ENCODE measurements at regions not wholly inside any gene's neighbourhood (a gene's known extent, or its start where the extent isn't known, plus 50 kb on each side); places are given as distances from the start of the nearest gene placed in this dataset.
A peak's percentile ranks its signal among the peaks of the same experiment; 100 is the strongest.
"Not testable (repeated sequence)": the region's sequence is repeated elsewhere in the genome, so short reads cannot be mapped to it uniquely, and the experiment has no call there.

GRCh38 chr9:39463696-39464095 lies 108.2 kb downstream of the SPATA31A1 start:
- H3K4me3 ChIP-seq = peak overlapping the region; percentile 72

GRCh38 chr9:39464122-39464777 lies 108.8 kb downstream of the SPATA31A1 start:
- H3K9me3 ChIP-seq (replicated peaks; ENCODE audit: control insufficient read depth, insufficient read depth, low read length); H3K36me3 ChIP-seq (ENCODE audit: control insufficient read depth in 2 of 2, insufficient read depth in 2 of 2, low read length in 1 of 2); SMC1A ChIA-PET (ENCODE audit: uncharacterized antibody, unreplicated experiment); H4K20me1 ChIP-seq (ENCODE audit: control insufficient read depth, insufficient read depth); CTCF ChIA-PET; in situ Hi-C loops (cut with MboI); FAIRE-seq; H3K4me1 ChIP-seq (ENCODE audit: control insufficient read depth, insufficient read depth, low read length); intact Hi-C loops (cut with micrococcal nuclease; ENCODE audit: unreplicated experiment); RAD21 ChIA-PET (ENCODE audit: unreplicated experiment); H3K27me3 ChIP-seq (replicated peaks in 1 of 2; ENCODE audit: control insufficient read depth in 2 of 2, insufficient read depth in 2 of 2, low read length in 1 of 2); H3K27ac ChIP-seq (ENCODE audit: control insufficient read depth, insufficient read depth); POLR2A ChIA-PET; H3K79me2 ChIP-seq (ENCODE audit: control insufficient read depth, insufficient read depth, low read length): not testable (repeated sequence)
- ATAC-seq (peak; percentile 100), DNase-seq (ENCODE audit: low read depth, low spot score) (peak; percentile 71)
- peak overlapping the region; percentile 86 for H2AFZ ChIP-seq (ENCODE audit: control insufficient read depth, low read depth, low read length)
- H3K4me2 ChIP-seq (ENCODE audit: control insufficient read depth, insufficient read depth) = peak overlapping the region; percentile 60; the same call in 1 of the 2 replicates
- peak overlapping the region; percentile 62 for H3K9ac ChIP-seq (ENCODE audit: control insufficient read depth, insufficient read depth, low read length)
- 2% methylated on average over 43 of the region's 46 CpGs for WGBS (ENCODE audit: insufficient coverage, insufficient replicate concordance, low lambda C conversion rate, missing lambda C conversion rate)
- H3K4me3 ChIP-seq = peak overlapping the region; percentile 72
- BruUV-seq (replicated peaks) = TSS peak; percentile 92
- peak; percentile 64 for TF ChIP-seq CREM (IDR thresholded peaks at IDR 0.05; ENCODE audit: low read depth)
- TF ChIP-seq ZBTB40 (IDR thresholded peaks at IDR 0.05; ENCODE audit: borderline replicate concordance) = peak; percentile 68; the same call in 1 of the 2 replicates
- TF ChIP-seq SIX5 (IDR thresholded peaks at IDR 0.05; ENCODE audit: low read depth, low read length, severe bottlenecking) = peak; percentile 69
- TF ChIP-seq GABPA (IDR thresholded peaks at IDR 0.05; ENCODE audit: low read depth) = peak; percentile 67
- peak; percentile 72 for TF ChIP-seq IKZF1 (conservative IDR thresholded peaks at IDR 0.05)
- TF ChIP-seq ATF7 (IDR thresholded peaks at IDR 0.05; ENCODE audit: low read depth) = 0 out of 2 replicates have a peak, but pooled peaks have one; percentile 10
- TF ChIP-seq ZNF384 (IDR thresholded peaks at IDR 0.05; ENCODE audit: borderline replicate concordance, low read depth, low read length) = peak; percentile 35; the same call in 1 of the 2 replicates
- peak; percentile 37 for TF ChIP-seq KLF5 (IDR thresholded peaks at IDR 0.05; ENCODE audit: partially characterized antibody)
- TF ChIP-seq NRF1 (conservative IDR thresholded peaks at IDR 0.05; ENCODE audit: low read depth, low read length) = peak; percentile 41; the same call in 1 of the 2 replicates
- peak; percentile 78 for TF ChIP-seq HCFC1 (IDR thresholded peaks at IDR 0.05; ENCODE audit: low read length)
- 0 out of 2 replicates have a peak, but pooled peaks have one; percentile 12 for TF ChIP-seq EED (IDR thresholded peaks at IDR 0.05; ENCODE audit: low read depth)
- TF ChIP-seq POLR2A (IDR thresholded peaks at IDR 0.05; ENCODE audit: low read depth, low read length) = peak; percentile 48; the same call in 1 of the 2 replicates

More at GRCh38 chr9:39463696-39464095, 108.2 kb downstream of the SPATA31A1 start:
- intact Hi-C loops (cut with micrococcal nuclease; ENCODE audit: unreplicated experiment); FAIRE-seq; CTCF ChIA-PET; H4K20me1 ChIP-seq (ENCODE audit: control insufficient read depth, insufficient read depth); H3K27ac ChIP-seq (ENCODE audit: control insufficient read depth, insufficient read depth); H3K4me1 ChIP-seq (ENCODE audit: control insufficient read depth, insufficient read depth, low read length); RAD21 ChIA-PET (ENCODE audit: unreplicated experiment); BruUV-seq (replicated peaks); H3K79me2 ChIP-seq (ENCODE audit: control insufficient read depth, insufficient read depth, low read length); H3K9me3 ChIP-seq (replicated peaks; ENCODE audit: control insufficient read depth, insufficient read depth, low read length); H3K36me3 ChIP-seq (ENCODE audit: control insufficient read depth in 2 of 2, insufficient read depth in 2 of 2, low read length in 1 of 2); H3K27me3 ChIP-seq (replicated peaks in 1 of 2; ENCODE audit: control insufficient read depth in 2 of 2, insufficient read depth in 2 of 2, low read length in 1 of 2); in situ Hi-C loops (cut with MboI); SMC1A ChIA-PET (ENCODE audit: uncharacterized antibody, unreplicated experiment); POLR2A ChIA-PET: not testable (repeated sequence)
- DNase-seq (ENCODE audit: low read depth, low spot score) (peak; percentile 7), ATAC-seq (peak; percentile 48)
- Histone ChIP-seq H3K9ac (ENCODE audit: control insufficient read depth, insufficient read depth, low read length) (peak overlapping the region; percentile 62; the same call in 1 of the 2 replicates), H3K4me2 (ENCODE audit: control insufficient read depth, insufficient read depth) (peak overlapping the region; percentile 60), H2AFZ (ENCODE audit: control insufficient read depth, low read depth, low read length) (peak overlapping the region; percentile 75)
- 12% methylated on average over 6 of the region's 8 CpGs for WGBS (ENCODE audit: insufficient coverage, insufficient replicate concordance, low lambda C conversion rate, missing lambda C conversion rate)

All from GM12878 (cell line).